CD4-positive, alpha-beta memory T cell (primary cell): ENCODE measurements at regions not wholly inside any gene's neighbourhood (a gene's known extent, or its start where the extent isn't known, plus 50 kb on each side); places are given as distances from the start of the nearest gene placed in this dataset.

Source experiments
- CTCF ChIA-PET: fragments of 350-600 bp; sonication (Branson Sonifier 250); formaldehyde crosslinking; loops from one replicate; lab custom pipeline; 2021; ENCODE audit warnings: inconsistent platforms; ENCODE audit not compliant: partially characterized antibody; lab: Charles Lee
- POLR2A ChIA-PET: fragments of 350-600 bp; sonication (Branson Sonifier 250); formaldehyde crosslinking; loops from one replicate; lab custom pipeline; 2021; ENCODE audit not compliant: partially characterized antibody; lab: Charles Lee
- DNase-seq, 5 donors: peaks; one replicate each; pipeline versions ENCODE4 v3.0.0 to v3.0.0-alpha.2; 2020 to 2022; ENCODE audit warnings: mixed read lengths in 1 of 5
- H3K27ac ChIP-seq: one replicate; pipeline ENCODE4 v1.7.0; 2013; ENCODE audit warnings: low read depth, low read length
- H3K27me3 ChIP-seq: 2 replicates; pipeline ENCODE4 v1.7.0; 2013; ENCODE audit warnings: mild to moderate bottlenecking, low read length, moderate library complexity; ENCODE audit not compliant: insufficient read depth
- H3K36me3 ChIP-seq: 2 replicates; pipeline ENCODE4 v1.7.0; 2013; ENCODE audit warnings: mild to moderate bottlenecking, low read length, moderate library complexity; ENCODE audit not compliant: insufficient read depth
- H3K4me1 ChIP-seq: 2 replicates; pipeline ENCODE4 v1.7.0; 2013; ENCODE audit warnings: mild to moderate bottlenecking, low read length, moderate library complexity; ENCODE audit not compliant: insufficient read depth
- H3K4me3 ChIP-seq, 2 donors: one replicate each; pipeline ENCODE4 v1.7.0; 2013; ENCODE audit warnings: low read length in 2 of 2, mild to moderate bottlenecking in 1 of 2
- H3K9me3 ChIP-seq, 2 donors: one replicate each; pipeline ENCODE4 v1.7.0; 2013; ENCODE audit warnings: low read length in 2 of 2, control low read depth in 1 of 2; ENCODE audit not compliant: control insufficient read depth in 1 of 2
- H3K27ac Mint-ChIP-seq, 7 donors: one replicate each; pipeline ENCODE4 v1.8.0; 2020 to 2021; ENCODE audit warnings: mixed read lengths in 7 of 7, mild to moderate bottlenecking in 6 of 7, inconsistent platforms in 3 of 7, moderate library complexity in 3 of 7
- H3K27me3 Mint-ChIP-seq, 2 donors: one replicate each; pipeline ENCODE4 v1.8.0; 2020 to 2021; ENCODE audit warnings: mixed read lengths in 2 of 2
- H3K36me3 Mint-ChIP-seq, 2 donors: one replicate each; pipeline ENCODE4 v1.8.0; 2020 to 2021; ENCODE audit warnings: mixed read lengths in 2 of 2, inconsistent platforms in 1 of 2, mild to moderate bottlenecking in 1 of 2
- H3K4me1 Mint-ChIP-seq, 4 donors: one replicate each; pipeline ENCODE4 v1.8.0; 2020 to 2021; ENCODE audit warnings: mixed read lengths in 4 of 4, mild to moderate bottlenecking in 1 of 4
- H3K4me3 Mint-ChIP-seq, 8 donors: one replicate each; pipeline ENCODE4 v1.8.0; 2020 to 2021; ENCODE audit warnings: mixed read lengths in 8 of 8, mild to moderate bottlenecking in 7 of 8, moderate library complexity in 6 of 8, inconsistent platforms in 3 of 8
- H3K9me3 Mint-ChIP-seq, 8 donors: one replicate each; pipeline ENCODE4 v1.8.0; 2020 to 2021; ENCODE audit warnings: mixed read lengths in 8 of 8, mild to moderate bottlenecking in 5 of 8, inconsistent platforms in 3 of 8, moderate library complexity in 1 of 8
- intact Hi-C: fragments of 100-400 bp; cut with micrococcal nuclease; formaldehyde crosslinking; loops from one replicate; pipeline ENCODE4 v1.15.1; 2023

DNA sequence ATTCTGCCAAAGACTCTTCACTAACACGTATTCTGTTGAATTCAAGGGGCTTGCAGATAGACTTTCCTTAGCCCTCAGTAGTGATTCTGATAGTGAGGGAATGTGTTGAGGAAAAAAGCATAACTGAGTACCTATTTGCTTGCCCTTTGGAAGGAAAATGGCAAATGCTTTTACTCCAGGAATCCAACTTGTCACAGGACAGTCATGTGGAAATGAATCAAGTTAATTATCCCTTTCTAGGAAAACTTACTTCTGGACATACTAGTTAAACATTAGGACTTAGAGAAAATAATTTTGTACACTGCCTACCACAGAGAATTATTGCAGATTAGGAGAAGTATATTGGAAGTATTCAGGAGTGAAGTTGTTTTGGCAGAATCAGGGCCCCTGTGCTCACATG, 148.9 kb upstream of the SLC13A1 start:
- CTCF ChIA-PET = no interaction called here
- Histone ChIP-seq H3K27me3 (no peaks in the 10 kb centered on the region), H3K4me3 (no peak overlapping the region), H3K27ac (no peak overlapping the region), H3K9me3 (no peaks in the 10 kb centered on the region), H3K36me3 (no peaks in the 10 kb centered on the region), H3K4me1 (no peaks in the 10 kb centered on the region)
- H3K4me3 Mint-ChIP-seq = no peak overlapping the region
- POLR2A ChIA-PET = no interaction called here
- H3K4me1 Mint-ChIP-seq = no peaks in the 10 kb centered on the region
- intact Hi-C loops = no loop called here
- DNase-seq = no peak
- H3K27ac Mint-ChIP-seq = no peak overlapping the region
- H3K36me3 Mint-ChIP-seq = no peaks in the 10 kb centered on the region
- H3K27me3 Mint-ChIP-seq = no peaks in the 10 kb centered on the region
- peaks cover 0 to 3% (median 0%) of the 10 kb centered on the region in 8 donors for H3K9me3 Mint-ChIP-seq

- peaks cover 0 to 5% (median 0%) of the 10 kb centered on the region in 8 donors for H3K9me3 Mint-ChIP-seq
- no peaks in the 10 kb centered on the region for H3K36me3 Mint-ChIP-seq
- Histone ChIP-seq H3K27ac (no peak overlapping the region), H3K36me3 (no peaks in the 10 kb centered on the region), H3K4me1 (no peaks in the 10 kb centered on the region), H3K4me3 (no peak overlapping the region), H3K27me3 (no peaks in the 10 kb centered on the region), H3K9me3 (no peaks in the 10 kb centered on the region)
- intact Hi-C loops = no loop called here
- ChIA-PET CTCF (no interaction called here), POLR2A (no interaction called here)
- no peak overlapping the region for H3K4me3 Mint-ChIP-seq
- no peak overlapping the region for H3K27ac Mint-ChIP-seq
- H3K4me1 Mint-ChIP-seq = no peaks in the 10 kb centered on the region
- DNase-seq = no peak
- H3K27me3 Mint-ChIP-seq = no peaks in the 10 kb centered on the region
These were observed 147.0 kb upstream of the SLC13A1 start for GRCh38 chr7:123346766-123347165.

GRCh38 chr7:123343611-123344010, 143.8 kb upstream of the SLC13A1 start:
- no peaks in the 10 kb centered on the region for H3K27me3 ChIP-seq
- no peaks in the 10 kb centered on the region for H3K4me1 Mint-ChIP-seq
- peaks cover 0 to 5% (median 0%) of the 10 kb centered on the region in 8 donors for H3K9me3 Mint-ChIP-seq
- H3K27me3 Mint-ChIP-seq = no peaks in the 10 kb centered on the region
- no peak overlapping the region for H3K27ac ChIP-seq
- H3K4me3 Mint-ChIP-seq = no peak overlapping the region
- intact Hi-C loops = no loop called here
- H3K4me1 ChIP-seq = no peaks in the 10 kb centered on the region
- H3K36me3 ChIP-seq = no peaks in the 10 kb centered on the region
- POLR2A ChIA-PET = no interaction called here
- no peaks in the 10 kb centered on the region for H3K36me3 Mint-ChIP-seq
- no peak for DNase-seq
- no peaks in the 10 kb centered on the region for H3K9me3 ChIP-seq
- H3K4me3 ChIP-seq = no peak overlapping the region
- CTCF ChIA-PET = no interaction called here
- no peak overlapping the region for H3K27ac Mint-ChIP-seq

DNA sequence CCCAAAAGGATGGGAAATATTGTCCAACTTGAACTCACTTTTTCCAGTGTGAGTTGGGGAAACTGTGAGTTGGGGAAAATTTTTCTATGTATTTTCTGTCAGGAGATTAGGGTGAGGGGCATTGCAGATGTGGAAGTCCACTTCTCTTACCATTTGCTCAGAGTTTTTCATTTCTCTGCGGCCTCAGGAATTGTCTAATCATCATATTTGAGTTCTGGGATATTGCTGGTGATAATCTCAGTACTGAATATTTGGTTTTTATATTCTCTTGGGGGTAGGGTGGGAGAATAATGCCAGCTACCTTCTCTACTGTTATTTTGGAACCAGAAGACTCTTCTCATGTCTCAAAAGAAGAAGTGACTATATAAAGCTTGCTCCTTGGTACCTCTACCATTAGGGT, 141.3 kb upstream of the SLC13A1 start:
- DNase-seq = no peak
- CTCF ChIA-PET = no interaction called here
- Mint-ChIP-seq H3K4me1 (no peaks in the 10 kb centered on the region), H3K27me3 (no peaks in the 10 kb centered on the region), H3K36me3 (no peaks in the 10 kb centered on the region), H3K27ac (no peak overlapping the region), H3K4me3 (no peak overlapping the region), H3K9me3 (peaks cover 0 to 5% (median 0%) of the 10 kb centered on the region in 8 donors)
- Histone ChIP-seq H3K27ac (no peak overlapping the region), H3K36me3 (no peaks in the 10 kb centered on the region), H3K9me3 (no peaks in the 10 kb centered on the region), H3K27me3 (no peaks in the 10 kb centered on the region), H3K4me1 (no peaks in the 10 kb centered on the region), H3K4me3 (no peak overlapping the region)
- intact Hi-C loops = no loop called here
- POLR2A ChIA-PET = no interaction called here

DNA sequence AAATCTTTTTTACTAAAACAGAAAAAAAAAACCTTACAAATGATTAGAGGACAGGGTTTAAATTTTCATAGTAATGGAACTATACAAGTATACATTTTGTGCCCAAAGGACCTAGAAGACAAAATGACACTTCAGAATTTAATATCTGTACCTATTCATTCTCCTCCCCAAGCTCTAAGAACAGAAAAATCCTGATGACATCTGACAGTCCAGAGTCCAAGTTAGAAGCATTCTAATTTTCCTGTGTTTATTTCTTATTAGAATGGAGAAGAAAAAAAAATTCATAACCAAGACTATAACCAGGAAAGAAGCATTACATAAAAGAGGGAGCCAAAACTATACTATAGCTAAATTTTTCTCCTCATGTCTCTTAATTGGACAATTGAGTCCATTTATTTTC, 138.9 kb upstream of the SLC13A1 start:
- Mint-ChIP-seq H3K4me1 (no peaks in the 10 kb centered on the region), H3K4me3 (no peak overlapping the region), H3K36me3 (no peaks in the 10 kb centered on the region), H3K27ac (no peak overlapping the region), H3K27me3 (no peaks in the 10 kb centered on the region), H3K9me3 (peaks cover 0 to 8% (median under 1%) of the 10 kb centered on the region in 8 donors)
- H3K27me3 ChIP-seq = no peaks in the 10 kb centered on the region
- H3K27ac ChIP-seq = no peak overlapping the region
- H3K4me1 ChIP-seq = no peaks in the 10 kb centered on the region
- intact Hi-C loops = no loop called here
- ChIA-PET POLR2A (no interaction called here), CTCF (no interaction called here)
- no peaks in the 10 kb centered on the region for H3K36me3 ChIP-seq
- DNase-seq = no peak
- no peak overlapping the region for H3K4me3 ChIP-seq
- H3K9me3 ChIP-seq = no peaks in the 10 kb centered on the region

DNA sequence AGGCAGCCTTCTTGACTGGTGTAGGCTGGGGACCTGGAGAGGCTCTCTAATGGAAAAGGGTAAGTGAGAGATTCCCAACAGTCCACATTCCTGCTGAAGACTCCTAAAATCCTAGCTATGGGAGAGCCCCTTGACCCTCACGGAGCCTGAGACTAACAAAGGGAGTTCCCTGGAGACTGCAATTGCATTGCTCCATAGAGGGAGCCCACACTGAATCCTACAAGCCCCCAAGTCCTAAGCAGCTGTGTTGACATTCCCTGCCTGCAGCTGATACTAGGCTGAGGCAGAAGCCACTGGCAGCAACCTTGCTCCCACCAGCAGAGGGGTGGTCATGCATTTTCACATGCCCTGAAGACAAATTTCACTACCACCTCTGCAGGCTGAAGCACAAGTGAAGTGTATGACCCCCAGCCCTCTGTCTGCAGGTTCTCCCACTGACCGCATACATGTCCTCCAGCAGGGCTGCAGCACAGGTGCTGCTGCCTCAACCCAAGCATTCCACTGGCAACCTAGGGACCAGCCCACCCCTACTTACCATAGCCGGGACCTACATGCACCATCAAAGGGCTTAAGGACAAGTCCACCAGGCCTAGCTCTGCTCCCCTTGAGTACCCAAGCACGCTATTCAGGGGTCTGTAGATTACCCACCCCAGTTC, 130.3 kb upstream of the SLC13A1 start:
- Histone ChIP-seq H3K27ac (no peak overlapping the region), H3K4me1 (no peaks in the 10 kb centered on the region), H3K9me3 (no peaks in the 10 kb centered on the region), H3K4me3 (no peak overlapping the region), H3K36me3 (no peaks in the 10 kb centered on the region), H3K27me3 (no peaks in the 10 kb centered on the region)
- ChIA-PET CTCF (no interaction called here), POLR2A (no interaction called here)
- no peak for DNase-seq
- H3K9me3 Mint-ChIP-seq = peaks cover 2 to 21% (median 9%) of the 10 kb centered on the region in 8 donors
- no peak overlapping the region for H3K27ac Mint-ChIP-seq
- intact Hi-C loops = no loop called here
- no peaks in the 10 kb centered on the region for H3K4me1 Mint-ChIP-seq
- H3K27me3 Mint-ChIP-seq = no peaks in the 10 kb centered on the region
- no peaks in the 10 kb centered on the region for H3K36me3 Mint-ChIP-seq
- H3K4me3 Mint-ChIP-seq = no peak overlapping the region

- Mint-ChIP-seq H3K4me3 (no peak overlapping the region), H3K27ac (no peak overlapping the region), H3K27me3 (no peaks in the 10 kb centered on the region), H3K36me3 (no peaks in the 10 kb centered on the region), H3K9me3 (peaks cover 4 to 32% (median 21%) of the 10 kb centered on the region in 8 donors), H3K4me1 (no peaks in the 10 kb centered on the region)
- H3K4me1 ChIP-seq = no peaks in the 10 kb centered on the region
- no peak for DNase-seq
- intact Hi-C loops = no loop called here
- ChIA-PET CTCF (no interaction called here), POLR2A (no interaction called here)
- H3K36me3 ChIP-seq = no peaks in the 10 kb centered on the region
- H3K4me3 ChIP-seq = no peak overlapping the region
- H3K27me3 ChIP-seq = no peaks in the 10 kb centered on the region
- no peaks in the 10 kb centered on the region for H3K9me3 ChIP-seq
- no peak overlapping the region for H3K27ac ChIP-seq
These were observed 127.9 kb upstream of the SLC13A1 start for GRCh38 chr7:123327661-123328060.

DNA sequence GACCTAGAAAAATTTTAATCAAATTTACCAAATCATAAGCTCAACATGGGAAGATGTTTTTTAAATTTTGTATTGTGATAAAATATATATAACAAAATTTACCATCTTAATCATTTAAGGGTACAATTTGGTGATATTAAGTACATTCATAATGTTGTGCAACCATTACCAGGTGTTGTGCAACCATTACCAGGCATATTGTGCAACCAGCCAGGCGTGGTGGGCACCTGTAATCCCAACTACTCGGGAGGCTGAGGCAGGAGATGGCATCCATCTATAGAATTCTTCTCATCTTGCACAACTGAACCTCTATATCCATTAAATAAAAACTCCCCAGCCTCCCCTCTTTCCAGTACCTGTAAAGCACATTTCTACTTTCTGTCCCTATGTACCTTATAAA, 124.5 kb upstream of the SLC13A1 start:
- CTCF ChIA-PET = no interaction called here
- POLR2A ChIA-PET = no interaction called here
- Mint-ChIP-seq H3K27ac (no peak overlapping the region), H3K4me1 (no peaks in the 10 kb centered on the region), H3K4me3 (no peak overlapping the region), H3K9me3 (peaks cover 7 to 29% (median 24%) of the 10 kb centered on the region in 8 donors), H3K27me3 (no peaks in the 10 kb centered on the region), H3K36me3 (no peaks in the 10 kb centered on the region)
- Histone ChIP-seq H3K27ac (no peak overlapping the region), H3K4me3 (no peak overlapping the region), H3K4me1 (no peaks in the 10 kb centered on the region), H3K36me3 (no peaks in the 10 kb centered on the region), H3K27me3 (no peaks in the 10 kb centered on the region), H3K9me3 (no peaks in the 10 kb centered on the region)
- DNase-seq = no peak
- intact Hi-C loops = no loop called here
